Mucosa of rectum (tissue), 2 donors: ENCODE measurements at regions not wholly inside any gene's neighbourhood (a gene's known extent, or its start where the extent isn't known, plus 50 kb on each side); places are given as distances from the start of the nearest gene placed in this dataset.
"Not testable (repeated sequence)": the region's sequence is repeated elsewhere in the genome, so short reads cannot be mapped to it uniquely, and the experiment has no call there.

Experiments used
- H3K27ac ChIP-seq, 2 donors: one replicate each; pipeline ENCODE4 v1.7.0; 2013; ENCODE audit warnings: inconsistent platforms in 2 of 2, low read depth in 2 of 2, low read length in 2 of 2
- H3K27me3 ChIP-seq, 2 donors: one replicate each; pipeline ENCODE4 v1.7.0; 2013; ENCODE audit warnings: low read length in 2 of 2; ENCODE audit not compliant: control insufficient read depth in 2 of 2, insufficient read depth in 2 of 2
- H3K36me3 ChIP-seq, 2 donors: one replicate each; pipeline ENCODE4 v1.7.0; 2013; ENCODE audit warnings: low read length in 2 of 2; ENCODE audit not compliant: control insufficient read depth in 2 of 2, insufficient read depth in 2 of 2
- H3K4me1 ChIP-seq, 2 donors: one replicate each; pipeline ENCODE4 v1.7.0; 2013; ENCODE audit warnings: low read length in 2 of 2, mild to moderate bottlenecking in 1 of 2; ENCODE audit not compliant: control insufficient read depth in 2 of 2, insufficient read depth in 2 of 2
- H3K4me3 ChIP-seq, 2 donors: one replicate each; pipeline ENCODE4 v1.7.0; 2013; ENCODE audit warnings: low read length in 2 of 2
- H3K9ac ChIP-seq, 2 donors: one replicate each; pipeline ENCODE4 v1.7.0; 2013; ENCODE audit warnings: low read length in 2 of 2, low read depth in 1 of 2, mild to moderate bottlenecking in 1 of 2
- H3K9me3 ChIP-seq, 2 donors: one replicate each; pipeline ENCODE4 v1.7.0; 2013; ENCODE audit warnings: low read length in 2 of 2; ENCODE audit not compliant: control insufficient read depth in 2 of 2
- donor health status: healthy.
- donor health status: Normal muscosa, but diverticular disease.

DNA sequence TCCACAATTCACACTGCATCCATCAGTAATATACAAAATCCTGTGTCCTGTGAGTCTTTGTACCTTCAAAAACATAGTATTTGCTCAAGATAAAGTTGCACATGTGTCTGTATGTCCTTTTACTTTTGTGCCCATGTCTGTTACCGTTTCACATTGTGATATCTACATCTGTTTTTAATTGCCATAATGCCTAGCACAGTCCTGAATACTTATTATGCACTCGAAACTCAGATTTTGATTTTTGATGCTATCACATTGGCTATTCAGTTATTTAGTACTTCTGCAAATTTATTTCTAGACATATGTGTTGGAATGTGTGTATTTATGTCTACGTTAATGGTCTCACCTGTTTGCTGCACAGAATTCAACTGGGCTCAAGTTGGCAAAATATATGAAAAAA is 452.8 kb upstream of the ZEB2 start:
- Histone ChIP-seq H3K4me3 (no peak overlapping the region), H3K27me3 (no peaks in the 10 kb centered on the region), H3K4me1 (no peaks in the 10 kb centered on the region), H3K9ac (no peak overlapping the region), H3K9me3 (no peaks in the 10 kb centered on the region), H3K27ac (no peak overlapping the region), H3K36me3 (no peaks in the 10 kb centered on the region)

DNA sequence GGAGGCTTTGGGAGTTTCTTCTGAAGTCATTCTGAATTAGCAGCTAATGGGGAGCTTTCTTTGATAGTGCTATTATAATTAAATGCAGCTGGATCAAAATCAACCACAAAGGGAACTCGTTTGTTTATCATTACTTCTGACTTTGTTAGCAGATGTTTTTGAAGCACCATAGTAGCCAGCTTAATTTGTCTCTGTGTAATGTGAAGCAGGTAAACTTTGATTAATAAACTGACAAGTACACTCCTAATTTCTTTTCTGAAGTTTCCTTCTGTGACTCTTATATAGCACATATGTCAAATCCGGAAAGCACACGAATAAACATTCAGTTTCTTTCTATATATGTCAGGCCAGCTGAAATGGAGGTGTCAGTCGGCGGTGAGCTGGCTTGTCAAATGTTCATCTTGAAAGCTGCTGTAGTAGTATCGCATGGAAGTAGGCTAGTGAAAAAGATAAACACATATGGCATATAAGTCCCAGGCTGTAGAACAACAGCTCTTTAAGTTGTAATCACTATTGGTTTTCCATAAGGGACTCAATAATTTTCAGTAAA is 451.9 kb upstream of the ZEB2 start:
- no peaks in the 10 kb centered on the region for H3K27me3 ChIP-seq
- no peaks in the 10 kb centered on the region for H3K9me3 ChIP-seq
- no peak overlapping the region for H3K4me3 ChIP-seq
- no peaks in the 10 kb centered on the region for H3K4me1 ChIP-seq
- H3K9ac ChIP-seq, result no peak overlapping the region
- H3K27ac ChIP-seq, result no peak overlapping the region
- no peaks in the 10 kb centered on the region for H3K36me3 ChIP-seq

DNA sequence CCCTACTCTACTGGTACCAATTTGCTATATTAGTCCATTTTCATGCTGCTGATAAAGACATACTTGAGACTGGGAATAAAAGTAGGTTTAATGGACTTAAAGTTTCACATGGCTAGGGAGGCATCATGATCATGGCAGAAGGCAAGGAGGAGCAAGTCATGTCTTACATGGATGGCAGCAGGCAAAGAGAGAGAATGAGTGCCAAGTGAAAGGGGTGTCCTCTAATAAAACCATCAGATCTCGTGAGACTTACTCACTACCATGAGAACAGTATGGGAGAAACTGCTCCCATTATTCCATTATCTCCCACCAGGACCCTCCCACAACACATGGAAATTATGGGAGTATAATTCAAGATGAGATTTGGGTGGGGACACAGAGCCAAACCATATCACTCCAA is 450.5 kb upstream of the ZEB2 start:
- not testable (repeated sequence) for H3K36me3 ChIP-seq

DNA sequence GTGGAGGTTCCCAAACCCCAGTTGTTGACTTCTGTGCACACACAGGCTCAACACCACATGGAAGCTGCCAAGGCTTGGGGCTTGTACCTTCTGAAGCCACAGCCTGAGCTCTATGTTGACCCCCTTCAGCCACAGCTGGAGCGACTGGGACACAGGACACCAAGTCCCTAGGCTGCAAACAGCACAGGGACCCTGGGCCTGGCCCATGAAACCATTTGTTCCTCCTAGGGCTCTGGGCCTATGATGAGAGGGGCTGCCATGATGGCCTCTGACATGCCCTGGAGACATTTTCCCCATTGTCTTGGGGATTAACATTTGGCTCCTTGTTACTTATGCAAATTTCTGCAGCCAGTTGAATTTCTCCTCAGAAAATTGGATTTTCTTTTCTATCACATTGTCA is 449.6 kb upstream of the ZEB2 start:
- H3K4me3 ChIP-seq, H3K36me3 ChIP-seq, H3K9ac ChIP-seq, H3K27ac ChIP-seq, H3K27me3 ChIP-seq, H3K9me3 ChIP-seq, H3K4me1 ChIP-seq: not testable (repeated sequence)

More for the DNA sequence above, 450.5 kb upstream of the ZEB2 start:
- H3K9me3 ChIP-seq, H3K9ac ChIP-seq, H3K4me1 ChIP-seq, H3K27ac ChIP-seq, H3K4me3 ChIP-seq, H3K27me3 ChIP-seq: not testable (repeated sequence)

DNA sequence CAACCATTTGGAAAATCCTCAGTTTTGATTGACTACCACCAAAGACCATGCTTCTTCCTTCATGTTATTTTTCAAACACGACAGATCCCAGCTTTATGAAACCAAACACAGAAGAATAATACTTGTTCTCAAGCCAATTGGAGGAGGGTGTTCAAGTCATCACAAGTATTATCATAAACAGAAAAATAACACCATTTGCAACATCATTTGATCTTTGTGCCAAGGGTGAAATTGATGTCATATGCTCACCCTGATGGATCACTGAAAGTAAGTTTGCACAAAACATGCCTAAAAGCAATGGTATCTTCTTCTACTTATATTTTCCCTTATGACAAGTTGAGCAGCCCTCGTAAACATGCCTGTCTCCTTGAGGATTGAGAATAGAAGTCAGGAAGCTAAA is 448.0 kb upstream of the ZEB2 start:
- H3K36me3 ChIP-seq, result no peaks in the 10 kb centered on the region
- H3K27ac ChIP-seq, result no peak overlapping the region
- H3K4me3 ChIP-seq, result no peak overlapping the region
- no peaks in the 10 kb centered on the region for H3K9me3 ChIP-seq
- H3K27me3 ChIP-seq, result no peaks in the 10 kb centered on the region
- no peak overlapping the region for H3K9ac ChIP-seq
- no peaks in the 10 kb centered on the region for H3K4me1 ChIP-seq

DNA sequence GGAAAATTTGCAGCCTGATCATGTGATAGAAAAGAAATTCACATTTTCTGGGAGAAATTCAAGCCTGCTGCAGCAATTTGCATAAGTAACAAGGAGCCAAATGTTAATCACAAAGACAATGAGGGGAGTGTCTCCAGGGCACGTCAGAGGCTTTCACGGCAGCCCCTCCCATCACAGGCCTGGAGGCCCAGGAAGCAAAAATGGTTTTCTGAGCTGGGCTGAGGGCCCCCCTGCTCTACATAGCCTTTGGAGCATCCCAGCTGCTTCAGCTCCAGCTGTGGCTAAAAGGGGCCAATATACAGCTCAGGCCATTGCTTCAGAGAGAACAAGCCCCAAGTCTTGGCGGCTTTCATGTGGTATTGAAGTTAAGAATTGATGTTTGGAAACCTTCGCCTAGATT is 445.3 kb upstream of the ZEB2 start:
- Histone ChIP-seq H3K36me3 (no peaks in the 10 kb centered on the region), H3K4me3 (no peak overlapping the region), H3K9ac (no peak overlapping the region), H3K27ac (no peak overlapping the region), H3K27me3 (no peaks in the 10 kb centered on the region), H3K9me3 (no peaks in the 10 kb centered on the region), H3K4me1 (no peaks in the 10 kb centered on the region)

DNA sequence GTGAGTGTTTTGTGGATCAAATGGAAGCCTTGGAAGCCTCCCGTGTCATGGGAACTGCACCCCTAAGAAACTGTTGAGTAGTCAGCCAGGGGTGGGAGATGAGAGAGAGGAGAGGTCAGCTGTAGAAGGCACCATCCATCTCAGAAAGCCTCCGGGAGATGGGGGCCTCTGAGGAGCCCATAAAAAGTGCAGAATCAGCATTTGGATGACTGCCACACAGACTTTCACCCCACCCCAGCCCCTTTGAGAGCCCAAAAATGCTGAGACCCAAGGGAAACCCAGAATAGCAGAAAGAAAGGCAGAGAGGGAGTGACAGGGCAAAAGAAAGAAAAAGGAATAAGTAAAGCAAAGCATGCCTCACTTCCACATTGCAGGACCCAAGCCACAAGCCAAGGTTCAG is 443.1 kb upstream of the ZEB2 start:
- H3K4me3 ChIP-seq, result no peak overlapping the region
- no peaks in the 10 kb centered on the region for H3K36me3 ChIP-seq
- no peaks in the 10 kb centered on the region for H3K4me1 ChIP-seq
- H3K27ac ChIP-seq, result no peak overlapping the region
- H3K9me3 ChIP-seq, result no peaks in the 10 kb centered on the region
- no peaks in the 10 kb centered on the region for H3K27me3 ChIP-seq
- H3K9ac ChIP-seq, result no peak overlapping the region

DNA sequence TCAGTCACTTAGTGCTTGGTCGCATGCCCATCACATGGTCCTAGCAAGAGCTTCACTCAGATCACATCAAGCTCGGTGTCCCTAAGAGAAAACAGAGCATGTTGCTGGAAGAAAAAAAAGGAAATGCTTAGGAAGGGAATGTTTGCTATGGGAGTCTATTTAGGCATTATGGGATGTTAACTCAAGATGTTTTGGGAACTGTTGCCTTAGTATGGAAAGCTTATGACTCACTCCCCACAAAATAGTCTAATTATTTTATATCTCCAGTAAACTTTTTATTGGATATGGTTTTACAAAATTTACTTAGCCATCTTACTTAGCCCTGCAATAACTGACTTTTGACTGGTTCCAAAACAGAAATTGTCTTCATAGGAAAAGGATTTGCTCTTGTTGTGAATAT is 439.5 kb upstream of the ZEB2 start:
- no peaks in the 10 kb centered on the region for H3K36me3 ChIP-seq
- H3K9ac ChIP-seq, result no peak overlapping the region
- no peak overlapping the region for H3K4me3 ChIP-seq
- H3K9me3 ChIP-seq, result no peaks in the 10 kb centered on the region
- H3K27me3 ChIP-seq, result no peaks in the 10 kb centered on the region
- H3K4me1 ChIP-seq, result no peaks in the 10 kb centered on the region
- H3K27ac ChIP-seq, result no peak overlapping the region

DNA sequence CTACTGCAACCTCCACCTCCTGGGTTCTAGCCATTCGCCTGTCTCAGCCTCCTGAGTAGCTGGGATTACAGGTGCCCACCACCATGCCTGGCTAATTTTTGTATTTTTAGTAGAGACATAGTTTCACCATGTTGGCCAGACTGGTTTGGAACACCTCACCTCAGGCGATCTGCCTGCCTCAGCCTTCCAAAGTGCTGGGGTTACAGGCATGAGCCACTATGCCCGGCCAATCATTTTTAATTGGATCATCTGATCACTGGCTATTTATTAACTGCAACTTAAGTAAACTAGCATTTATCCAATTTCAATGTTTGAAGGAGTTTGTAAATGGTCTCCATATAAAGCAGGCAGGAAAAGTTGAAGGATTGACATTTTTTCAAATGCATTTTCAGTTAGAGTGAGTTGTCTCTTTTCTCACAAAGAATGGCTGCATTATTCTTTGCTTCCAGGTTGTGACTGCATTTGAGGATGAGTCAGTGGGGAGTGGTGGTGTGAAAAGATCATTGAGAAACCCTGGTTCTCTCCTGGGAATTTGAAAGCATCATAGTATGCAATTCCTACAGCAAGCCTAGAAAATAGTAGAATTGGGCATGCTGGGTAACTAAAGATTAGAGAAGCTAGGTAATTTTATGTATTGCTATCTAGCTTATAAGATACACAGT is 431.1 kb upstream of the ZEB2 start:
- H3K4me1 ChIP-seq, result peaks cover 0 to 1% of the 10 kb centered on the region in 2 donors
- H3K4me3 ChIP-seq, result no peak overlapping the region
- no peak overlapping the region for H3K27ac ChIP-seq
- H3K9me3 ChIP-seq, result no peaks in the 10 kb centered on the region
- no peaks in the 10 kb centered on the region for H3K36me3 ChIP-seq
- no peaks in the 10 kb centered on the region for H3K27me3 ChIP-seq
- no peak overlapping the region for H3K9ac ChIP-seq

DNA sequence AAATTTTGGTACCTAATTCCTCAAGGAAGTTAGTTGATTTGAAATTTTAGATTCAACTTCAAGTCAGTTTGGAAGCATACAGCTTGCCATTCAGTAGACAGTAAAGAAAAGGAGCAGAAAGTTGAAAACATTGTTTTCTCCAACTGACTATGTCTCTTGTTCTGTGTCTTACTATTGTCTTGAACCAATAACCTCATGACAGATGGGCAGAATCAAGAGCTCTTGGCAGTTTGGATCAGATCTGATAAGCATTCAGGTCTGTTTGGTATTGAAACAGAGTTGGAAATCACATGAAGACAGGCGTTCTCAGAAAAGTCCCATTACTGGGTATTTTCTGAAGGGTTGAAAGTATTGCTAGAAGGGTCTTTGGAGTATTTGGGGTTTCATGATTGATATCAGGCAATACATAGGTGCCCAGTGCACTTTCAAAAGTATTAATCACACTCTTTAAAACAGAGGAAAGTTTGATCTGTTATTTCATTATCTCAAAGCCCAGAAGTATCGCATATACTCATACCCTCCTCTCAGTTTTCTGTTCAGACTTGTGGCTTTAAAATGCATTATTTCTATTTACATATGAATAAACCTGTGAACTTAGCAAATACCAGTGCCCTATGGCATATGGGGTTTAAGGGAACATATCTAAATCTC is 428.4 kb upstream of the ZEB2 start:
- Histone ChIP-seq H3K9ac (no peak overlapping the region), H3K4me1 (peaks cover 0 to 3% of the 10 kb centered on the region in 2 donors), H3K4me3 (no peak overlapping the region), H3K27me3 (no peaks in the 10 kb centered on the region), H3K9me3 (no peaks in the 10 kb centered on the region), H3K36me3 (no peaks in the 10 kb centered on the region), H3K27ac (no peak overlapping the region)
